ENCODE measurements at regions not wholly inside any gene's neighbourhood (a gene's known extent, or its start where the extent isn't known, plus 50 kb on each side); places are given as distances from the start of the nearest gene placed in this dataset.
A peak's percentile ranks its signal among the peaks of the same experiment; 100 is the strongest.

DNA sequence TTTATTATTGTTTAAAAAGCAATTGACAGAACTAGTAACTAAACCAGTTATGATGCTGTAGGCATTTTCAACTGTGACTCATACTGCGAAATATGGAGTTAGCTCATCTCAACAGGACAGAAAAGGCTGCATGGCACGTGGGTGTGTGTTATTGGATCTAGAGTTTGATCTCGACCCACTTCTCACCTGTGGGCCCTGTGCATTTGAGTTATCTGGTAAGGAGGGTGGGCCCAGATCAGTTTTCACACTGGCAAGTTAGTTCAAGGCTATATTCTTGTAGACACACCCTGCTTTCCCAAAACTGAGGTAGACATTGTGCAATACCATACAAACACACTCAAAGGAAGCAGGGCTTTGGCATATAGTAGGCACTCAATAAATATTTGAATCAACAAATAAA, 71.3 kb upstream of the PRDX6 start:
- POLR2A ChIA-PET, result interaction anchor here (0.6 to 1.9 kb wide), 8 partner anchors 14 to 776 kb away, joined by 3 to 6 read pairs (median 4); partner anchors contain the start of genes KLHL20 and PRDX6
- Mint-ChIP-seq H3K4me3 (ENCODE audit: unreplicated experiment) (no peak overlapping the region), H3K9me3 (ENCODE audit: unreplicated experiment) (no peaks in the 10 kb centered on the region), H3K36me3 (ENCODE audit: insufficient read depth, unreplicated experiment) (peaks cover 5% of the 10 kb centered on the region), H3K27me3 (ENCODE audit: insufficient read depth, unreplicated experiment) (no peaks in the 10 kb centered on the region), H3K4me1 (ENCODE audit: insufficient read depth, unreplicated experiment) (peaks cover 25% of the 10 kb centered on the region), H3K27ac (ENCODE audit: low read depth, unreplicated experiment) (peak overlapping the region; percentile 93)
- DNase-seq (ENCODE audit: unreplicated experiment), result peak; percentile 88
- CTCF ChIA-PET, result interaction anchor here (0.5 to 3.3 kb wide), 14 partner anchors 8 to 812 kb away, joined by 3 to 25 read pairs (median 4); no protein-coding TSS in a partner anchor
- intact Hi-C loops (cut with micrococcal nuclease), result loop anchor here (5.0 kb wide), 2 partner anchors 149 to 579 kb away; no protein-coding TSS in a partner anchor
- TF ChIP-seq, protein P1, sequence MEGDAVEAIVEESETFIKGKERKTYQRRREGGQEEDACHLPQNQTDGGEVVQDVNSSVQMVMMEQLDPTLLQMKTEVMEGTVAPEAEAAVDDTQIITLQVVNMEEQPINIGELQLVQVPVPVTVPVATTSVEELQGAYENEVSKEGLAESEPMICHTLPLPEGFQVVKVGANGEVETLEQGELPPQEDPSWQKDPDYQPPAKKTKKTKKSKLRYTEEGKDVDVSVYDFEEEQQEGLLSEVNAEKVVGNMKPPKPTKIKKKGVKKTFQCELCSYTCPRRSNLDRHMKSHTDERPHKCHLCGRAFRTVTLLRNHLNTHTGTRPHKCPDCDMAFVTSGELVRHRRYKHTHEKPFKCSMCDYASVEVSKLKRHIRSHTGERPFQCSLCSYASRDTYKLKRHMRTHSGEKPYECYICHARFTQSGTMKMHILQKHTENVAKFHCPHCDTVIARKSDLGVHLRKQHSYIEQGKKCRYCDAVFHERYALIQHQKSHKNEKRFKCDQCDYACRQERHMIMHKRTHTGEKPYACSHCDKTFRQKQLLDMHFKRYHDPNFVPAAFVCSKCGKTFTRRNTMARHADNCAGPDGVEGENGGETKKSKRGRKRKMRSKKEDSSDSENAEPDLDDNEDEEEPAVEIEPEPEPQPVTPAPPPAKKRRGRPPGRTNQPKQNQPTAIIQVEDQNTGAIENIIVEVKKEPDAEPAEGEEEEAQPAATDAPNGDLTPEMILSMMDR (IDR thresholded peaks at IDR 0.05; ENCODE audit: unreplicated experiment), result no peak
- BruUV-seq (replicated peaks), result no TSS peak

GRCh38 chr1:173406783-173407230, 70.3 kb upstream of the PRDX6 start:
- intact Hi-C loops (cut with micrococcal nuclease), result loop anchor here (5.0 kb wide), 2 partner anchors 150 to 580 kb away; no protein-coding TSS in a partner anchor
- no peak overlapping the region for H3K4me3 Mint-ChIP-seq (ENCODE audit: unreplicated experiment)
- H3K27me3 Mint-ChIP-seq (ENCODE audit: insufficient read depth, unreplicated experiment), result no peaks in the 10 kb centered on the region
- no peaks in the 10 kb centered on the region for H3K9me3 Mint-ChIP-seq (ENCODE audit: unreplicated experiment)
- BruUV-seq (replicated peaks), result no TSS peak
- ChIA-PET CTCF (interaction anchor here (0.6 to 3.3 kb wide), 15 partner anchors 9 to 811 kb away, joined by 3 to 25 read pairs (median 4); no protein-coding TSS in a partner anchor), POLR2A (interaction anchor here (0.7 to 1.9 kb wide), 7 partner anchors 13 to 461 kb away, joined by 3 to 6 read pairs (median 4); partner anchors contain the start of genes GAS5, KLHL20, PRDX6 and ZBTB37)
- no peak for DNase-seq (ENCODE audit: unreplicated experiment)
- H3K4me1 Mint-ChIP-seq (ENCODE audit: insufficient read depth, unreplicated experiment), result peaks cover 25% of the 10 kb centered on the region
- TF ChIP-seq, protein P1 (IDR thresholded peaks at IDR 0.05; ENCODE audit: unreplicated experiment), result no peak
- peaks cover 5% of the 10 kb centered on the region for H3K36me3 Mint-ChIP-seq (ENCODE audit: insufficient read depth, unreplicated experiment)
- peak overlapping the region; percentile 93 for H3K27ac Mint-ChIP-seq (ENCODE audit: low read depth, unreplicated experiment)

DNA sequence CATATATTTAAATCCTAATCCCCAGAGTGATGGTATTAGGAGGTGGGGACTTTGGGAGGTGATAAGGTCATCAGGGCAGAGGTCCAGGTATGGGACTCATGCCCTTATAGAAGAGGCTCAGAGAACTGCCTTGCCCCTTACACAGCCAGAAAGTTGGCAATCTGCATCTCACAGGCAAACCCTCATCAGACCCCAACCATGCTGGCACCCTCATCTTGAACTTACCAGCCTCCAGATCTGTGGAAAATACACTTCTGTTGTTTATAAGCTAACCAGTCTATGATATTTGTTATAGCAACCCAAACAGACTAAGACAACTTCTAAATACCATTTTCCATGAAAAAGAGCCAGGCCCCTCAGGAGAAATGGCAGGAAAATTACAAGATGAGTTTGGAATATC, 69.3 kb upstream of the PRDX6 start:
- CTCF ChIA-PET, result interaction anchor here (0.5 to 3.3 kb wide), 14 partner anchors 10 to 666 kb away, joined by 3 to 25 read pairs (median 4); no protein-coding TSS in a partner anchor
- H3K36me3 Mint-ChIP-seq (ENCODE audit: insufficient read depth, unreplicated experiment), result peaks cover 5% of the 10 kb centered on the region

DNA sequence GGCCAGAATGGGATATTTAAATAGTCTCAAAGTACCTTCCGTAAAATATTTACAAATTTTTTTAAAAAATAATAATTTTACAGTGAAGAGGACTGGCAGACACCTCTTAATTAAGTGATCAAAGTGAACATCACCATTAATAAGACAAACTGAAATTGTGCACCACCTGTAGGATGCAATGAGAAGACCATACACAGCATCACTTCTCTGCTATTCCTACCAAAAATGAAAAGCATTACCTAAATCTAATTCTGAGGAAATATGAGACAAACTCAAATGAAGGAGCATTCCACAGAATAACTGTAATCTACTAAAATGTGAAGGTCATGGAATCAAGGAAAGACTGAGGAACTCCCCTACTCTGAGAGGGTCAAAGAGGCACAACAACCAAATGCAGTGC, 68.2 kb upstream of the PRDX6 start:
- H3K27me3 Mint-ChIP-seq (ENCODE audit: insufficient read depth, unreplicated experiment), result no peaks in the 10 kb centered on the region
- H3K4me3 Mint-ChIP-seq (ENCODE audit: unreplicated experiment), result no peak overlapping the region
- no peaks in the 10 kb centered on the region for H3K9me3 Mint-ChIP-seq (ENCODE audit: unreplicated experiment)
- H3K27ac Mint-ChIP-seq (ENCODE audit: low read depth, unreplicated experiment), result no peak overlapping the region
- TF ChIP-seq, protein P1 (IDR thresholded peaks at IDR 0.05; ENCODE audit: unreplicated experiment), result no peak
- no peak for DNase-seq (ENCODE audit: unreplicated experiment)
- intact Hi-C loops (cut with micrococcal nuclease), result loop anchor here (5.0 kb wide), 2 partner anchors 152 to 582 kb away; no protein-coding TSS in a partner anchor
- peaks cover 5% of the 10 kb centered on the region for H3K36me3 Mint-ChIP-seq (ENCODE audit: insufficient read depth, unreplicated experiment)
- CTCF ChIA-PET, result interaction anchor here (0.9 to 3.3 kb wide), 4 partner anchors 9 to 666 kb away, joined by 3 to 25 read pairs (median 5); no protein-coding TSS in a partner anchor
- H3K4me1 Mint-ChIP-seq (ENCODE audit: insufficient read depth, unreplicated experiment), result peaks cover 31% of the 10 kb centered on the region
- POLR2A ChIA-PET, result interaction anchor here (1.2 kb wide), 1 partner anchor 205 kb away, joined by 3 read pairs; no protein-coding TSS in a partner anchor
- BruUV-seq (replicated peaks), result no TSS peak

More for the DNA sequence above, 69.3 kb upstream of the PRDX6 start:
- TF ChIP-seq, protein P1 (IDR thresholded peaks at IDR 0.05; ENCODE audit: unreplicated experiment), result no peak
- POLR2A ChIA-PET, result interaction anchor here (1.0 to 1.7 kb wide), 2 partner anchors 417 to 460 kb away, joined by 3 to 4 read pairs; partner anchors contain the start of genes CENPL, DARS2, GAS5 and ZBTB37
- H3K27me3 Mint-ChIP-seq (ENCODE audit: insufficient read depth, unreplicated experiment), result no peaks in the 10 kb centered on the region
- H3K27ac Mint-ChIP-seq (ENCODE audit: low read depth, unreplicated experiment), result no peak overlapping the region
- intact Hi-C loops (cut with micrococcal nuclease), result loop anchor here (5.0 kb wide), 2 partner anchors 151 to 581 kb away; no protein-coding TSS in a partner anchor
- no peak overlapping the region for H3K4me3 Mint-ChIP-seq (ENCODE audit: unreplicated experiment)
- BruUV-seq (replicated peaks), result no TSS peak
- no peak for DNase-seq (ENCODE audit: unreplicated experiment)
- H3K4me1 Mint-ChIP-seq (ENCODE audit: insufficient read depth, unreplicated experiment), result peaks cover 31% of the 10 kb centered on the region
- no peaks in the 10 kb centered on the region for H3K9me3 Mint-ChIP-seq (ENCODE audit: unreplicated experiment)

Measured in MCF 10A (cell line).